ENCODE measurements at regions not wholly inside any gene's neighbourhood (a gene's known extent, or its start where the extent isn't known, plus 50 kb on each side); places are given as distances from the start of the nearest gene placed in this dataset.

- no peak for DNase-seq (ENCODE audit: low read depth in 2 of 2)
Observed at GRCh38 chr15:29874977-29875376, 52.7 kb upstream of the TJP1 start.

GRCh38 chr15:29873947-29874411, 51.7 kb upstream of the TJP1 start:
- no peak for DNase-seq (ENCODE audit: low read depth in 2 of 2)

GRCh38 chr15:29873264-29873663, 51.0 kb upstream of the TJP1 start:
- DNase-seq (ENCODE audit: low read depth in 2 of 2), result no peak

- no peak for DNase-seq (ENCODE audit: low read depth in 2 of 2)
Observed at GRCh38 chr15:29872716-29873115, 50.4 kb upstream of the TJP1 start.
